ENCODE measurements at regions not wholly inside any gene's neighbourhood (a gene's known extent, or its start where the extent isn't known, plus 50 kb on each side); places are given as distances from the start of the nearest gene placed in this dataset.

- no peaks in the 10 kb centered on the region for H3K4me1 ChIP-seq (replicated peaks in 1 of 4; ENCODE audit: control insufficient read depth in 3 of 4, insufficient read depth in 4 of 4, low read length in 3 of 4)
- H3K36me3 ChIP-seq (ENCODE audit: control insufficient read depth in 2 of 4, insufficient read depth in 4 of 4, low read length in 3 of 4) = no peaks in the 10 kb centered on the region
- H2BK15ac ChIP-seq (ENCODE audit: low read length) = no peak overlapping the region
- H3K9me3 ChIP-seq (ENCODE audit: insufficient read depth in 2 of 2, low read depth in 1 of 2, low read length in 1 of 2) = 0 out of 4 replicates have a peak, but pooled peaks cover 0 to 6% of the 10 kb centered on the region in 2 experiments
- FAIRE-seq (no peak), DNase-seq (ENCODE audit: low read depth in 1 of 2, low spot score in 2 of 2) (no peak)
- H3K27me3 ChIP-seq (replicated peaks in 1 of 4; ENCODE audit: control insufficient read depth in 3 of 4, extremely low read depth in 1 of 4, insufficient read depth in 3 of 4, low read length in 3 of 4) = no peaks in the 10 kb centered on the region
- H3K79me2 ChIP-seq (ENCODE audit: control insufficient read depth in 1 of 2, insufficient read depth in 2 of 2, low read length in 2 of 2) = no peaks in the 10 kb centered on the region
- no peak overlapping the region for H4K91ac ChIP-seq (replicated peaks; ENCODE audit: insufficient read length, low read length)
- no peak overlapping the region for H3K9ac ChIP-seq (replicated peaks in 1 of 4; ENCODE audit: extremely low read depth in 1 of 4, low read depth in 3 of 4, low read length in 3 of 4)
- no peak overlapping the region for H3K14ac ChIP-seq (ENCODE audit: insufficient read length)
- no peak overlapping the region for H3K23ac ChIP-seq (ENCODE audit: insufficient read length)
- TF ChIP-seq JUN (IDR thresholded peaks at IDR 0.05; ENCODE audit: low read depth, low read length) (no peak), POLR2AphosphoS5 (IDR thresholded peaks at IDR 0.05; ENCODE audit: low read depth, low read length) (no peak), EP300 (IDR thresholded peaks at IDR 0.05; ENCODE audit: borderline replicate concordance in 1 of 2, low read depth in 2 of 2, low read length in 2 of 2) (no peak), SP1 (IDR thresholded peaks at IDR 0.05; ENCODE audit: low read depth, low read length) (no peak), SIX5 (IDR thresholded peaks at IDR 0.05; ENCODE audit: low read depth, low read length) (no peak)
- no peak overlapping the region for H3K27ac ChIP-seq (ENCODE audit: low read depth, low read length)
- H2BK5ac ChIP-seq (ENCODE audit: low read depth, low read length) = no peak overlapping the region
- no peak overlapping the region for H2BK120ac ChIP-seq (replicated peaks; ENCODE audit: low read depth, low read length)
- no peak overlapping the region for H4K8ac ChIP-seq (ENCODE audit: extremely low read depth, insufficient read depth, low read length)
- H3K4ac ChIP-seq (replicated peaks; ENCODE audit: insufficient read length, low read depth, low read length) = no peak overlapping the region
- H2BK12ac ChIP-seq (ENCODE audit: low read depth, low read length) = no peak overlapping the region
- H3K4me3 ChIP-seq (ENCODE audit: extremely low read depth in 1 of 4, insufficient read depth in 2 of 4, low read depth in 3 of 4, low read length in 4 of 4) = no peak overlapping the region
- ChIA-PET POLR2A (ENCODE audit: partially characterized antibody) (no interaction called here), CTCF (ENCODE audit: partially characterized antibody) (no interaction called here)
- no peak overlapping the region for H3K4me2 ChIP-seq (ENCODE audit: insufficient read depth in 1 of 2, low read depth in 2 of 2, low read length in 2 of 2)
- no peak overlapping the region for H2BK20ac ChIP-seq (ENCODE audit: low read length)
- WGBS, 2 experiments (ENCODE audit: extremely low coverage in 1 of 2, insufficient coverage in 1 of 2, insufficient read length in 1 of 2, insufficient replicate concordance in 2 of 2, low coverage in 1 of 2, low lambda C conversion rate in 2 of 2, missing lambda C conversion rate in 1 of 2) = 88% methylated on average over 1 of the region's 1 CpG; no CpG with 5 or more reads in 1 of the 2 experiments
- no peak overlapping the region for H2AFZ ChIP-seq (ENCODE audit: low read length)
- H4K20me1 ChIP-seq (replicated peaks in 1 of 2; ENCODE audit: control insufficient read depth in 1 of 2, insufficient read depth in 2 of 2, low read length in 2 of 2) = no peaks in the 10 kb centered on the region
- no peak overlapping the region for H4K5ac ChIP-seq (ENCODE audit: insufficient read length, low read depth, low read length)
- no peaks in the 10 kb centered on the region for H3K23me2 ChIP-seq (ENCODE audit: low read depth, low read length)
- H3K79me1 ChIP-seq (ENCODE audit: low read depth, low read length) = no peaks in the 10 kb centered on the region
- no peak overlapping the region for H3K56ac ChIP-seq (replicated peaks; ENCODE audit: insufficient read length, low read depth, low read length)
- H3K18ac ChIP-seq (ENCODE audit: extremely low read depth, low read length) = no peak overlapping the region
- no peak overlapping the region for H2AK5ac ChIP-seq (ENCODE audit: low read depth, low read length)
These were observed 156.7 kb upstream of the POGK start for GRCh38 chr1:166682588-166682987.

Measured in H1 (cell line).